HG02884 (cell line): ENCODE measurements at regions not wholly inside any gene's neighbourhood (a gene's known extent, or its start where the extent isn't known, plus 50 kb on each side); places are given as distances from the start of the nearest gene placed in this dataset.
A peak's percentile ranks its signal among the peaks of the same experiment; 100 is the strongest.

ENCODE experiments used
- ATAC-seq: cut with Tn5 transposase; IDR thresholded peaks from one replicate; pipeline ENCODE4 v1.9.1; 2021; ENCODE audit warnings: mild to moderate bottlenecking, moderate library complexity; ENCODE audit not compliant: unreplicated experiment

DNA sequence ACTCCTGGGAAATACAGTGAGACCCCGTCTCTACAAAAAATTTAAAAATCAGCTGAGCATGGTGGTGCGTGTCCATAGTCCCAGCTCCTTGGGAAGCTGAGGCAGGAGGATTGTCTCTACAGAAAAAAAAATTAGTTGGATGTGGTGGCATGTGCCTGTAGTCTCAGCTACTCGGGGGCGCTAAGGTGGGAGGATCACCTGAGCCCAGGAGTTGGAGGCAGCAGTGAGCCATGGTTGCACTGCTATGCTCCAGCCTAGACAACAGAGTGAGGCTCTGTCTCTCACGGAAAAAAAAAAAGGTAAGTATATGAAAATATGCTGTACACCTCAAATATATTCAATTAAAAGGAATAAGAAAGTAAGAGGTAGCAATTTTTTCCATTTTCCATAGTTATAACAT is 92.5 kb upstream of the TGIF1 start:
- no peak for ATAC-seq

GRCh38 chr18:3358310-3358709 is 91.7 kb upstream of the TGIF1 start:
- no peak for ATAC-seq

- no peak for ATAC-seq
Measured at GRCh38 chr18:3360211-3360610, 89.8 kb upstream of the TGIF1 start.

DNA sequence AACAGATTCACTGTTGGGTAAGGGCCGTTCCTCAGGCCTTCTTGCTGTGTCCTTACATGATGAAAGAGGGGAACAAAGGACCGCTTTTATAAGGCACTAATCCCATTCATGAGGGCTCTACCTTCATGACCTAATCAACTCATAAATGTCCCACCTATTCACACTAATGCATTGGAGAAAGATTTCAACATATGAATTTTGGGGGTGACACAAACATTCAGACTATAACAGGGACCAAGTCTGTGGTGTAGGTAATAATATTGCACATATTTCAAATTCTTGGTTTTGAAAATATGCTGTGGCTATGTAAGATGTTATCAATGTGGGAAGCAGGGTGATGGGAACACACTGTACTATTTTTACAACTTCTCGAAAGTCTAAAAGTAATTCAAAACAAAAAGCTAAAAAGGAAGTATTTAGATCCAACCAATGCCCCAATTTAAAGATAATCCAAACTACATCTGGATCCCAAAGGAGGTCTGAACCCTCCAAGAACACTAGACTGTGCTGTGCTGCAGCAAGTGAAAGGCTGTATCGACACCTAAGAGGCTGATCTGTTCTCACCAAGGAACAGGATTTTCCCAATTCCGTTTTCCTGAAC is 82.4 kb upstream of the TGIF1 start:
- ATAC-seq = no peak

GRCh38 chr18:3368193-3368592 is 81.8 kb upstream of the TGIF1 start:
- no peak for ATAC-seq

DNA sequence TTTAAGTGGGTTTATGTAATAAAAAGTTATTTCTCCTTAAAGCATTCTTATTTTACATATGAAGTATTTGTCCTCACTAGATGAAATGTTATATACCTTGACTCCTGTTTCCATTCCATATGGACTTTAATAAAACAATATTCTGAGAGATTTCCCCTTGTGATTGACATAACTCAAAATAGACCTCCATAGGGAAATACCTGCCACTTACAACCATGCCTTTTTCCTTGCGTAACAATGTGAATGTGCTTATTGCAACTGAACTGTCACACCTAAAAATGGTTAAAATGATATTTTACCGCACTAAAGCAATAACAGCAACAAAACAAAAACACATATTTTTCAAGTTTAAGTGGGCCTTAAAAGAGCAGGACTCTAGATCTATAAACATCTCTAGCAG is 70.3 kb upstream of the TGIF1 start:
- ATAC-seq = no peak

DNA sequence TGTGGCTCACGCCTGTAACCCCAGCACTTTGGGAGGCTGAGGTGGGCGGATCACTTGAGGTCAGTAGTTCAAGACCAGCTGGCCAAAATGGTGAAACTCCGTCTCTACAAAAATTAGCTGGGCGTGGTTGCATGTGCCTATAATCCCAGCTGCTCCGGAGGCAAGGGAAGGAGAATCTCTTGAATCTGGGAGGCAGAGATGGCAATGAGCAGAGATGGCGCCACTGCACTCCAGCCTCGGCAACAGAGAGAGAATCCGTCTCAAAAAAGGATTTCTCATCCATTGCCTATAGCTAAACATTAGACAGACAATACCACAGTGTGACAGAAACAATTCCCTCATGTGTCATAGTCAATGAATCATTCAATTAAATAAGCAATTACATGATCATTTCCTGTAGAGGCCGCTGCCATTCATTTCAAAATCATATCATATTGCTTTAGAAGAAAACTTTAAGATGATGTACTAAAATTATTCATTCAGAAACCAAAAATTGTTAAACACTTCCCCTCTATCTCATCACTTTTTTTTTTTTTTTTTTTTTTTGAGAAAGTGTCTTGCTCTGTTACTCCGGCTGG is 69.5 kb upstream of the TGIF1 start:
- no peak for ATAC-seq

DNA sequence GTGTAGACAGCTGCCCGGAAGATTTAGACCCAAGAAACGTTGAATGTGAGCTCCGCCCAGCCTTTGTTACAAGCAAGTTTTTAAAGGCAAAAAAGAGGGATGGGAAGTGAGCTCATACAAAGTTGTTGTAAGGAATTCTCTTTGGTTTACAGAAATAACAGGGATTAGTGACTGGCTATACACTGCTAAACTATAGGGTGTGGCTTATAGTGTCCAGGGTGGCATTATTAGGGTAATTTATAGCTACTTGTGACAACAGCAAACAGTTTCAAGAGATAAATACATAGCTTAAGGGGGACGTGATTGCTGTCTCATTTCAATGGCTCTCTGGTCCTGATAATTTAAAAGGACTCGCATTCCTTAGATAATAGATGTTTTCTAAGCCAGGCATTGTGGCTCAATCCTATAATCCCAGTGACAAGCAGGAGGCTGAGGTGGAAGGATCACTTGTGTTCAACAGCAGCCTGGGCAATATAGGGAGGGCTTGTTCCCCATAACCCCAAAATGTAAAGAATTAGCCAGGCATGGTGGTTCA is 66.5 kb upstream of the TGIF1 start:
- ATAC-seq = no peak

DNA sequence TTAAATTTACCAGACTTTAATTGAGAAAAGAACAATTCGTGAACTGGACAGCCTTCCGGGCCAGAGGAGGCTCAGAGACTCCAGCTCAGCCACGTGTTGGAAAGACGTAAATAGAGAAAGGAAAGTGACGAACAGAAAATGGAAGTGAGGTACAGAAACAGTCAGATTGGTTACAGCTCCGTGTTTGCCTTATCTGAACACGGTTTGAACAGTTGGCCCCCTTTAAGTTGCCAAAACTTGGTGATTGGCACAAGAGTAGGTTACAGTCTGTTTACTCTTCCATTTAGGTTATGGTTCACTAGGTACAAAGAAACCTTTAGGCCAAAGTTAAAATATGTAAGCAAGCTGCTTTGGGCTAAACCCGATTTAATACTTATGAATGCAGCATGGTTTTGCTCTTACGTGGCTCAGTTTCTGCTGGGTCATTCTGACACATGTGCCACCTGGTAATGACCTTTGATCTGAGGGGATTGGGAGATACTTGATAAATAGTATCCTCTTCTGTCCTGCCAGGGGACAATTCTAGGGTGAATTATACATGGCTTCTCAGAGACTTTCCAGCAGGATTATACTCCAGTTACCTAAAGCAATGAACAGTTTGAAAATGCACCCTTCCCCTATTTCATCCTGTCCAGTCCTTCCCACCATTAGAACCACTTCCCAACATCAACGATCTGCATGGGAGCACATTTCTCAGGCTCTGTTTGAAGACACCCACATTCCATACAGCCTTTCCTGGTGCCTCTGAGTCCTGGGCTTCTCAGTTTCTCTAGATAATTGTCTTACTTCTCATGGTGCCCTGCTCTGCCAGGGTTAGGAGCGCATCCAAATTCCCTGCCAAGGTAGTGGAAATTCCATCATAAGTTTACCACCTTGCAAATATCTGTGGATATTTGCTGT is 65.1 kb upstream of the TGIF1 start:
- peak; percentile 86 for ATAC-seq

DNA sequence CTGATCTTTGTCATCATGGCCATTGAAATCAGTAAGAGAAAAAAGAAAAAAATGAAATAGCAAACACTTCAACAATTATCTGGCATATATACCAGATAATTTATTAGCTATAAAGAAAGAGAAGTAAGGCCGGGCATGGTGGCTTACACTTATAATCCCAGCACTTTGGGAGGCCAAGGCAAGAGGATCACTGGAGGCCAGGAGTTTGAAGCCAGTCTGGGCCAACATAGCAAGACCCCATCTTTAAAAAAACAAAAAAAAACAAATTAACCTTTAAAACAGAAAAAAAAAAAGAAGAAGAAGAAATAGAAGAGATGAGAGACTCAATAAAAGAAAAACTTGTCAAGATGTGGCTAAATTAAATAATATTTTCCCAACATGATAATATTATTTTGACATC is 61.6 kb upstream of the TGIF1 start:
- no peak for ATAC-seq

DNA sequence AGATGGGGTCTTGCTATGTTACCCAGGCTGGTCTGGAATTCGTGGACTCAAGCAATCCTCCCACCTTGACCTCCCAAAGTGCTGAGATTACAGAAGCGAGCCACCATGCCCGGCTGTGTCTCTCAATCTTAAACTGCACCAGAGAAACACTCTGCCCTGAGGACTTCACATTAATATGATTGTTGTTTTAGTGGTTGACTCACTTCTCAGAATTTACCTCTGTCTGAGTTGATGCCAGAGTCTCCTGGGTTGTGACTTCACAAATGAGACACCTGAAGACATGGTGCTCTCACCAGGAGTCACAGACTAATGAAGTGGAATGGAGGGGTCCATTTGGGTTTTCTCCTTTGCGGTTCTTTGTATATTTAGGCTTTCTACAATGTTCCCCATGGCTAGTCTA is 61.0 kb upstream of the TGIF1 start:
- no peak for ATAC-seq

GRCh38 chr18:3389977-3390376 is 60.0 kb upstream of the TGIF1 start:
- ATAC-seq = no peak

DNA sequence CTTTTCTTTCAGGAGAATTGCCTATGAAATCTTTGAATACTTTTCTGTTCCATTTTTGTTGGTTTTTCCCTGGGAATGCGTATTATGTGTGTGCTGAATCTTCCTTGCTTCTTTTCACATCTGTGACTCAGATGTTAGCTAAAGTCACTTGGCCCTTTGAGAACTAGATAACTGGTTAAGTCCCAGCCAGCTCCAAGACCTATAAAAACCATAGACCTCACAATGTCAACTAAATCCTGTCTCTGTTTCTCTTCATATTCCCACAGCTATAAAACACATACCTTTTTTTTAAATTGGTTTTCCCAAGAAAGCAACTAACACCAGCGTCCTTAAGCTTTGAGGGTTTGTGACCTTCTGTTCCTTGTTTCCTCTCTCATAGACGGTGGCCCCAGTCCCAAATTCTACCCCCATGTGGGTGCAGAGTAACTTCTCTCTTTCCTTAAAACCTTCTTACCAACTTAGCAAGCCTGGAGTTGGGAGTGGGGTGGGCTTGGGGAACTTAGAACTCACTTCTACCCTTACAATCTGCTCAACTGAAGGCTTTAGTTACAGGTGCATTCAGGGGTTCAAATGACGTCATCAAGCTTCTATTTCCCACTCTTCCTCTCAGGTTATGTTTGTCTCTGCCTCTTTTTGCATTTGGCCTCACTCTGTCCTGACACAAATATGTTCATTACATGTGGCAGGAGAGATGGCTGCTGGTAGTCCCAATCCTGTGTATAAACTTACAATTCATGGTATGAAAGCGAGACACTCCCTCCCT is 58.1 kb upstream of the TGIF1 start:
- ATAC-seq = no peak

GRCh38 chr18:3392467-3392855 is 57.5 kb upstream of the TGIF1 start:
- ATAC-seq = no peak

DNA sequence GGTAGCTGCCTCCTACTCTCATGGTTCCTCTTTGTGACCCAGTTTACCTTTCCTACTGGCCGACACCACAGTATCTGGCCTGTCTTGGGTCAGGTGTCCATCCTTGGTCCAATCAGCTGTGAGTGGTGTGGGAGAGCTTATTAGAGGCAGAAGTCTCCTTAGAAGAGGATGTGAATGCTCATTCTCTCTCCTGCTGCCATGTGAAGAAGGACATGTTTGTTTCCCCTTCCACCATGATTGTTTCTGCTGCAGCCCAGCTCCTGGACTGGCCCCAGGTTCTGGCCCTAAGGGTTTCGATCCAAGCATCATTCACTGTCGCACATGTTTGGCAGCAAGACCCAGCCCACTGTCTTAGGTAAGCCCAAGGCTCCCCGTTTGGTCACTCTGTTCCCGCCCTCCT is 55.3 kb upstream of the TGIF1 start:
- no peak for ATAC-seq

- no peak for ATAC-seq
Measured at GRCh38 chr18:3395466-3395865, 54.5 kb upstream of the TGIF1 start.

GRCh38 chr18:3397031-3397750 is 52.8 kb upstream of the TGIF1 start:
- ATAC-seq = no peak

- no peak for ATAC-seq
Measured at GRCh38 chr18:3397786-3398185, 52.2 kb upstream of the TGIF1 start.
